ENCODE measurements at regions not wholly inside any gene's neighbourhood (a gene's known extent, or its start where the extent isn't known, plus 50 kb on each side); places are given as distances from the start of the nearest gene placed in this dataset.

DNA sequence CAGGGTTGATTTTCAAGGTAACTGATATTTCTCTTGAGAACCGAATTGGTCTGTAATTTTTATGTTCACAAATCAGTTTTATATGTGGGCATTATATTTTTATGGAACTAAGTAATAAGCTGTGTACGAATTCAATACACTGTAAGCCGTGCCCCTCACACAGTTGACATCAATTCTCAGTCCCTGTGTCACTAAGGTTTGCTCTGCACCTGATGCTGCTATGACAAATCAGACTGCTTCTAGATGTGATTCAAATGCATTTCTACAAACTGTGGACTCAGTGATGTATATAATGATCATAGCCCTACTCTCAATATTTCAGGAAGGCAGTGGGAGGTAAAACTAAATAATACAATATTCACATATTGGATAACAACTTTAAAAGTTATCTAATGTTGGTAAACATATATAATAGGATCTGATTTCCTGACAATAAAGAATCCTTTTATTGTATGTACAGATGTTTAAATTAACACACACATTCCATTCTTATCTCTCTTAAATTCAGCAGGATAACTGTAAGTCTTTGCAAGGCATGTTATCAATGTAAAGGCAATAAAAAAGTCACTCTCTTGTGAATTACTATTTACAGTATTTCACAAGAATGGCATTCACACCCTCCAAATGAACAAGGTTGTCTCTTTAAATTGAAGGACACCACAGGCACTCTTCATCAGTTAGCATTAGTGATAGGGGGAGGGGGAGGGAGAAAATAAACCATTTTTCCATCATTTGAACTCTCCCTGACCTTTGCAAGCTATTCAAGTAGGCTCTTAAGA is 87.2 kb upstream of the SOX5 start:
- FAIRE-seq (no peak), DNase-seq (ENCODE audit: insufficient read length) (no peak)
- TF ChIP-seq TAF1 (IDR thresholded peaks at IDR 0.05; ENCODE audit: borderline replicate concordance, low read depth, low read length), result no peak
- no peak for TF ChIP-seq POLR2AphosphoS5 (IDR thresholded peaks at IDR 0.05; ENCODE audit: low read depth, low read length)
- TF ChIP-seq POLR2A (IDR thresholded peaks at IDR 0.05; ENCODE audit: low read depth, low read length), result no peak

DNA sequence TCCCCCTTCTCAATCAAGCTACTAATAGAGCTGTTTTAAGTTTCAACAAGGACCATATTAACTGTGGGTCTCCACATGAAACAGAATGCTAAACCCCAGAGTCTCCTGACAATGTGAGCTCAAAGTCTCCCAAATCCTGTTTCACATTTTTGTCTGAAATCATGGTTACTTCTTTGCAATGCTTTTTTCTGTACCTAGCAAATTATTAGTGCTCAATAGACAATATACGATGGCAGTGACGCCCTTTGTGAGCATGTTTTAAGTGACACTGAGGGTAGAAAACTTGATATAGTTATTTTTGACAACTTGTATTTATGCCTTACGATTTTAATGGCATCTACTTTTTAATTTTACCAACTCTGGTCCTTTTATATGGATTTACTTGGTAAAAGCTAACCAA is 85.4 kb upstream of the SOX5 start:
- TF ChIP-seq TAF1 (IDR thresholded peaks at IDR 0.05; ENCODE audit: borderline replicate concordance, low read depth, low read length) (no peak), POLR2A (IDR thresholded peaks at IDR 0.05; ENCODE audit: low read depth, low read length) (no peak), POLR2AphosphoS5 (IDR thresholded peaks at IDR 0.05; ENCODE audit: low read depth, low read length) (no peak)
- FAIRE-seq, result no peak
- no peak for DNase-seq (ENCODE audit: insufficient read length)

DNA sequence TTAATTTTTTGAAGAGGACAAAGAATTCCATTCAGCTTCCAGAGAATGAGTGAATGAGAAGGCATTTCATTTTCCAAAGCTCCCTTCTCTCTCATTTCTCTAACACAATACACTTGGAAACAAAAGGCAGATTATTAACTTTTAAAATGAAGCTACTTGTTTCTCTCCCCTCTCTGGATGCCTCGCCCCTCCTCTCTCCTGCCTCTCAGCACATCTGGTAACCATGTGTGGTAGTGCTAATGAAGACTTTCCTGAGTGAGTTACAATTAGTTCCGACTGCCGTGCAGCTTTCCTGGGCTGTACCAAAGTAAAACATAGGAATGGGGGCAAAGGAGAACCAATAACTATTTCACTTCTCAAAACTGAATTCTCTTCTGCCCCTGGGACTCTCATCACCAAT is 84.7 kb upstream of the SOX5 start:
- FAIRE-seq (no peak), DNase-seq (ENCODE audit: insufficient read length) (no peak)
- no peak for TF ChIP-seq TAF1 (IDR thresholded peaks at IDR 0.05; ENCODE audit: borderline replicate concordance, low read depth, low read length)
- TF ChIP-seq POLR2AphosphoS5 (IDR thresholded peaks at IDR 0.05; ENCODE audit: low read depth, low read length), result no peak
- TF ChIP-seq POLR2A (IDR thresholded peaks at IDR 0.05; ENCODE audit: low read depth, low read length), result no peak

DNA sequence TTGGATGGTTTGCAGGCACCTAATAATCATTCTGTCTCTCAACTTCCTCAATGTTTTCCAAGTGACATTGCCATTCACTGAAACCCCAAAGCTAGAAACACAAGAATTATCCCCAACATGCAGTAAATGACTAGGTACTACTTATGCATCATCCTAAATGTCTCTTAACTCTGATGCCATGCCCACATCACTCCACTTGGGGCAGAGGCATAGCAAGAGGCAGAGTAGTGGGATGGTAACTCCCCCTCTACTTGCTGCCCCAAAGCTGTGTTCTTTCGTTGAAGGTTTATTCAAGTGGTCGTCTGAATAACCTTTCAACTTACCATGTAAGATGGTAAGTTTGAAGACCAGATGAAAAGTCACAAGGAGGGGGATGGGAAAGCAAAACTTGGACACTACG is 77.9 kb upstream of the SOX5 start:
- no peak for DNase-seq (ENCODE audit: insufficient read length)
- TF ChIP-seq POLR2A (IDR thresholded peaks at IDR 0.05; ENCODE audit: low read depth, low read length), result no peak
- TF ChIP-seq TAF1 (IDR thresholded peaks at IDR 0.05; ENCODE audit: borderline replicate concordance, low read depth, low read length), result no peak
- no peak for FAIRE-seq

DNA sequence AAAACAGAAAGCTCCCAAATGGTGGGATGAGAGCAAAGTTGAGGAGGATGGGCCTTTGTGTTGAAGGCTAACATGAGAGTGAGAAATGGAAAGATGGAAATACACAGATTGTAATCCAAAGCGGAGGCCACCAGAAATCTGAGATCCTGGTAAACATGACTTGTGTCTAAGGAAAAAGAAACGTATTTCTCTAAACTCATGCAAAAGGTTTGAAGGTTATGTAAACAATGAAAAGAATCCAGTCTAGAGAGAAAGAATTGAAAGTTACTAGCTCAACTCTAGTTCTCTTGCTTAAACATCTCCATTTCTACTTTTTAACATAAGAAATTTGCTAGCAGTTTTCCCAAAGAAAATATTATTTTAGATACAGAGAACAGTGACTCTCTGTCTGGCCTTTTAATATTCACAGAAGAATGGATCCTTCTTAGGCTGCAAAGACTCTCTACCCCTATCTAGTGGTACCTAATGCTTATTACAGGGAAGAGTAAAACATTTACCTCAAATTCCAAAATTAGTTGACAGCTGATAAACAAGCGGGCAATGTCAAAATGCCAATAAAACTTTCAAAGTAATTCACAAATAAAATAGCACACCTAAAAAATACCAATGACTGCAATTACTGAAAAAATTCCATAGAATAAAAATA is 75.8 kb upstream of the SOX5 start:
- no peak for FAIRE-seq
- no peak for DNase-seq (ENCODE audit: insufficient read length)

DNA sequence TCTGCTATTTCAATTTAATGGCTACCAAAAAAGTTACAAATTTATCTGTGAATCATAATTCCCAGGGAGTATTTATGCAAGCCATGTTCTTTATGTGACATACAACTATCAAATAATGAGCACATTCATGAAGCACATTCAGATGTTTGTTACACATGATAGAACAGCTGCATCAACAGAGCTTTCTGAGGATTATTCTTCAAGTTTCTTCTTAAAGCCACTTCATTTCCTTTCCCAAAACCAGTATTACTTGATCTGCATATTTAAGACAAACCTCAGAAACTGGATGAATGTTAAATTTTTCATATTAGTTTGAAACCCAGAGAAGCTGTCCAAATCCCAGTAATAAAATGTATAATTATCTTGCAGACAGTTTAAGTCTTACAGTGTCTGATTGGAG is 73.6 kb upstream of the SOX5 start:
- no peak for FAIRE-seq
- TF ChIP-seq TAF1 (IDR thresholded peaks at IDR 0.05; ENCODE audit: borderline replicate concordance, low read depth, low read length) (no peak), POLR2AphosphoS5 (IDR thresholded peaks at IDR 0.05; ENCODE audit: low read depth, low read length) (no peak), POLR2A (IDR thresholded peaks at IDR 0.05; ENCODE audit: low read depth, low read length) (no peak)
- no peak for DNase-seq (ENCODE audit: insufficient read length)

More for the DNA sequence above, 75.8 kb upstream of the SOX5 start:
- TF ChIP-seq TAF1 (IDR thresholded peaks at IDR 0.05; ENCODE audit: borderline replicate concordance, low read depth, low read length) (no peak), POLR2AphosphoS5 (IDR thresholded peaks at IDR 0.05; ENCODE audit: low read depth, low read length) (no peak), POLR2A (IDR thresholded peaks at IDR 0.05; ENCODE audit: low read depth, low read length) (no peak)

DNA sequence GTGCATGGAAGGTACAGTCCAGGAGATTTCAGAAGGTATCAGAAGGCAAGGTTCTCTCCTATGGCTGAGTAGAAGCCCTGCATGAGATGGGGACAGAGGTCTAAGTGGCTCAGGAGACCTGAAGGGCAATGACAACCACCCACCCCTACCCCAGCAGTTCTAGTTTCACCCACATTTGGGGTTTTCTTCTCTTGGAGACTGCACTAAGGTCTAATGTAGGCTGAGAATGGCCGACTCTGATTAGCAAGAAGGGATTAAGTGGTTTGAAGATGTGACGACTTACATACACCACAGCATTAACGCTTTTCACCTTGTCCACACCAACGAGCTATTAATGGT is 71.7 kb upstream of the SOX5 start:
- FAIRE-seq, result no peak
- TF ChIP-seq POLR2AphosphoS5 (IDR thresholded peaks at IDR 0.05; ENCODE audit: low read depth, low read length) (no peak), POLR2A (IDR thresholded peaks at IDR 0.05; ENCODE audit: low read depth, low read length) (no peak), TAF1 (IDR thresholded peaks at IDR 0.05; ENCODE audit: borderline replicate concordance, low read depth, low read length) (no peak)
- DNase-seq (ENCODE audit: insufficient read length), result no peak

DNA sequence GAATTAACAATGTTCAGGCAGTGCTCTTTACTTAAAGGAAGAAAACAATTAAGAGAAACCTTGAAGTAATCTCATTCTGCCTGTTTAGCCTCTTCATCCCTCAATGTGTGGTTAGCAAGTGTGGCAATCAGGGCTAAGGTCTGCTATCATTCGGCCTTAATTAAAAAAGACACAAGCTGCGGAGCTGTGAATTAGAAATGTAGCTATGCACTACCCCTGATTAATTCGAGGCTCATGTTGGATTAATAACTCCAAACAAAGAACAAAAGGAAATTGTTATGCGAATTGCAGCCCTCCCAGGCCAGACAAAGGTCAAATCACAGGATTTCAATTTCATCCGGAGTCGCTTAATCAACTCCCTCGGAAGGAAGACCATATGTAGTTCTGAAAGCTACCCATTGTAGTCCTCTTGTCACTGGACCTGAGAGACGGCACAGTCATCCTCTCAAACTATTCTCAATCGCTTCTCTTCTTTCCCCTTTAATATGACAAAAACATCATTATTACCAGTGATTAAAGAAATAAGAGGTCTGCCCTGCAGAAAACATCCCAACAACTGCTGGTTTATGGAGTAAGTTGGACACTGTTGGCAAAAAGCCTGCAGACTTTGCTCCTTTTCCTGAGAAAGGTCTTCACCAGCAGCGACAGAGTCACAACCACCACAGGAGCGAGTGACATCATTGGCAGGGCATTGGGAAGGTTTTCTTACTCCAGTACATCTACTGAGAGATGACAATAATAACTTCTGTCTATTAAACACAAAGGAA is 71.1 kb upstream of the SOX5 start:
- no peak for FAIRE-seq
- DNase-seq (ENCODE audit: insufficient read length), result no peak
- no peak for TF ChIP-seq POLR2AphosphoS5 (IDR thresholded peaks at IDR 0.05; ENCODE audit: low read depth, low read length)
- no peak for TF ChIP-seq POLR2A (IDR thresholded peaks at IDR 0.05; ENCODE audit: low read depth, low read length)
- no peak for TF ChIP-seq TAF1 (IDR thresholded peaks at IDR 0.05; ENCODE audit: borderline replicate concordance, low read depth, low read length)

DNA sequence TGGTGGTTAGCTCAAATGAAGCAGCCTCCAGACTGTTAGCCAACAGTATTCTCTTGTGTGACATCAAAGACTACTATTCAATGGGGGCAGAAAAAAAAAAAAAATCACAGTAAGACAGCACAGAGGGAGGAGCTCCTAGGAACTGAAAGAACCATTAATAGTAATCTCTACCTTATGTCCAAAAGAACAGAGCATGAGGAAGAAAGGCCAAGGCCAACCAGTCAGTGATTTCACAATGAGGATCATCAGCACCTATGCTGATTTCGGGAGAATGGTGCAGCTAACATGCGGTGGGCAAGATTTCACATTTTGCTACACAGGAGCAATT is 66.3 kb upstream of the SOX5 start:
- TF ChIP-seq POLR2A (IDR thresholded peaks at IDR 0.05; ENCODE audit: low read depth, low read length) (no peak), TAF1 (IDR thresholded peaks at IDR 0.05; ENCODE audit: borderline replicate concordance, low read depth, low read length) (no peak), POLR2AphosphoS5 (IDR thresholded peaks at IDR 0.05; ENCODE audit: low read depth, low read length) (no peak)
- FAIRE-seq, result no peak
- no peak for DNase-seq (ENCODE audit: insufficient read length)

DNA sequence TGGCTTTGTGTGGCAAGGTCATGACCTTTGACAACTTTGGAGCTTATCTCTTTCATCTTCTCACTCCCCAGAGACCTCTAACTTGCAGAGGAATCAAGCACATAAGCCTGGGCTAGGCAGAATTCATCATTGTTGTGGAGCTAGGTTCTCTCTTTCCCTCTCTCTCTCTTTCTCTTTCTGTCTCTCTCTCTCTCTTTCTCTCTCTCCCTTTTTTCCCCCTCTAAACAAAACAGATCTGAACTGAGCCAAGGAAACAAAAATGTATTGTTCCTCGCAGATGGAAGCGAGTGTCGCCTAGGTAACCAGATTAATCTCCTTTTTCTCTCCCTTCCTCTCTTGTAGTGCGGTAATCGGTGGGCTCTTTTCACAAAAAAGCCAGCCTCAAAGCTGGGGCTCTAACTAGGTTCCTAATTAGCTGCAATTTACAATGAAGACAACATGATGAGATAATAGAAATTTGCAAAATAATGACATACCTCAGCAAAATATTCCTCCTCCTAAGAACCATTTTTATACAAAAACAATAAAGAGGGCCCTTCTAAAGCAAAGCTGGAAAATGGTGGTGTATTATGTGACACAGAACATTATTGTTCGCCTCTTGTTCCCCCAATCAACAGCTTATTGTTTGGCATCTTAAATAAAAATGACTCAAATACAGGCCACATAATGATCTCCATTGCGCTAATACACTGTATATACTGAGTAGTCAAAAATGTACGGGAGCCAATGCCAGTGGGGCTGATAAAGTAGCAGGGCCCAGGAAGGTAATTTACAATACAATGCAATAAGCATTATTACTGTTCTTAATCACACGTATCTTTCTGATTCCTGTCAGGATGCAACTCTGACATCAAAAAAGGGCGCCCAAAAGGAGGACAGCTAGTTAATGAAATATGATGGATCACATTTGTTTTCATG is 65.7 kb upstream of the SOX5 start:
- DNase-seq (ENCODE audit: insufficient read length) (no peak), FAIRE-seq (no peak)

DNA sequence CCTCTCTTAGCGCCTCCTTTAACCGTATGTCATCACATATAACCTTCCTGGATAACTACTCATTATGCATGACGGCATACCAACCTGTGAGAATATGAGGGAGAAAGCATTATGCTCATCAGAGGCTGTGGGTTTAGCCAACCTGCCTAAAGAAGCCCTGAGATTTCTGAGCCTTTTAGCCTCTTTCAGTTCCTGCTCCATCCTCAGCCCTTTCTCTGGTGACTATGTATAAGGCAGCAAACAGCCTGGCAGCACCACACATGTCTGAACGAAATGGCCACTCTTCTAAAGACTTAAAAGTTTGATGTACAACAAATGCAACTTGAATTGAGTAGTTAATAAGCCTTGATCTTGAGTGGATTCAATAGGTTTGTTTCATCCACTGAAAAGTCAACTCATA is 64.8 kb upstream of the SOX5 start:
- no peak for FAIRE-seq
- TF ChIP-seq TAF1 (IDR thresholded peaks at IDR 0.05; ENCODE audit: borderline replicate concordance, low read depth, low read length) (no peak), POLR2A (IDR thresholded peaks at IDR 0.05; ENCODE audit: low read depth, low read length) (no peak), POLR2AphosphoS5 (IDR thresholded peaks at IDR 0.05; ENCODE audit: low read depth, low read length) (no peak)
- no peak for DNase-seq (ENCODE audit: insufficient read length)

More for the DNA sequence above, 65.7 kb upstream of the SOX5 start:
- TF ChIP-seq TAF1 (IDR thresholded peaks at IDR 0.05; ENCODE audit: borderline replicate concordance, low read depth, low read length), result no peak
- no peak for TF ChIP-seq POLR2AphosphoS5 (IDR thresholded peaks at IDR 0.05; ENCODE audit: low read depth, low read length)
- TF ChIP-seq POLR2A (IDR thresholded peaks at IDR 0.05; ENCODE audit: low read depth, low read length), result no peak

All from GM12892 (cell line).